HG03442 (cell line): ENCODE measurements at regions not wholly inside any gene's neighbourhood (a gene's known extent, or its start where the extent isn't known, plus 50 kb on each side); places are given as distances from the start of the nearest gene placed in this dataset.
"Not testable (repeated sequence)": the region's sequence is repeated elsewhere in the genome, so short reads cannot be mapped to it uniquely, and the experiment has no call there.

Experiments used
- ATAC-seq: cut with Tn5 transposase; IDR thresholded peaks from one replicate; pipeline ENCODE4 v1.9.1; 2021; ENCODE audit warnings: mild to moderate bottlenecking, moderate library complexity; ENCODE audit not compliant: unreplicated experiment

- ATAC-seq, result no peak
These were observed 209.0 kb upstream of the ATXN7L3B start for GRCh38 chr12:74328623-74329022.

GRCh38 chr12:74334780-74335179 lies 202.9 kb upstream of the ATXN7L3B start:
- no peak for ATAC-seq

GRCh38 chr12:74337951-74338350 lies 199.7 kb upstream of the ATXN7L3B start:
- no peak for ATAC-seq

- ATAC-seq, result no peak
These were observed 198.4 kb upstream of the ATXN7L3B start for GRCh38 chr12:74339211-74339610.

GRCh38 chr12:74349925-74350324 lies 187.7 kb upstream of the ATXN7L3B start:
- ATAC-seq, result no peak

- ATAC-seq, result peak; percentile 82
These were observed 172.3 kb upstream of the ATXN7L3B start for GRCh38 chr12:74365178-74365964.

GRCh38 chr12:74370608-74371216 lies 166.9 kb upstream of the ATXN7L3B start:
- no peak for ATAC-seq

GRCh38 chr12:74379114-74379513 lies 158.5 kb upstream of the ATXN7L3B start:
- ATAC-seq, result no peak

GRCh38 chr12:74381958-74382357 lies 155.7 kb upstream of the ATXN7L3B start:
- no peak for ATAC-seq

GRCh38 chr12:74382983-74383382 lies 154.7 kb upstream of the ATXN7L3B start:
- no peak for ATAC-seq

GRCh38 chr12:74391283-74391682 lies 146.4 kb upstream of the ATXN7L3B start:
- ATAC-seq, result no peak

GRCh38 chr12:74393272-74393671 lies 144.4 kb upstream of the ATXN7L3B start:
- no peak for ATAC-seq

- no peak for ATAC-seq
These were observed 143.0 kb upstream of the ATXN7L3B start for GRCh38 chr12:74394647-74395046.

GRCh38 chr12:74401035-74401434 lies 136.6 kb upstream of the ATXN7L3B start:
- no peak for ATAC-seq

- ATAC-seq, result no peak
These were observed 135.7 kb upstream of the ATXN7L3B start for GRCh38 chr12:74401966-74402365.

GRCh38 chr12:74403221-74403470 lies 134.5 kb upstream of the ATXN7L3B start:
- not testable (repeated sequence) for ATAC-seq

GRCh38 chr12:74408601-74409166 lies 129.0 kb upstream of the ATXN7L3B start:
- ATAC-seq, result no peak

- no peak for ATAC-seq
These were observed 124.9 kb upstream of the ATXN7L3B start for GRCh38 chr12:74412606-74413230.

- ATAC-seq, result peak; percentile 81
These were observed 122.0 kb upstream of the ATXN7L3B start for GRCh38 chr12:74415633-74416032.

GRCh38 chr12:74418573-74418972 lies 119.1 kb upstream of the ATXN7L3B start:
- ATAC-seq, result no peak

GRCh38 chr12:74424778-74425177 lies 112.9 kb upstream of the ATXN7L3B start:
- ATAC-seq, result no peak

- ATAC-seq, result no peak
These were observed 111.5 kb upstream of the ATXN7L3B start for GRCh38 chr12:74426091-74426490.
